ENCODE measurements at regions not wholly inside any gene's neighbourhood (a gene's known extent, or its start where the extent isn't known, plus 50 kb on each side); places are given as distances from the start of the nearest gene placed in this dataset.

- no peak for DNase-seq
Observed at GRCh38 chr13:33953781-33954180, 135.8 kb downstream of the RFC3 start.

- DNase-seq: no peak
Observed at GRCh38 chr13:33956346-33956745, 138.4 kb downstream of the RFC3 start.

GRCh38 chr13:33957497-33957905, 139.6 kb downstream of the RFC3 start:
- no peak for DNase-seq

GRCh38 chr13:33958964-33959363, 141.0 kb downstream of the RFC3 start:
- DNase-seq: no peak

GRCh38 chr13:33963134-33963533, 145.2 kb downstream of the RFC3 start:
- no peak for DNase-seq

GRCh38 chr13:33963895-33964294, 145.9 kb downstream of the RFC3 start:
- no peak for DNase-seq

GRCh38 chr13:33968520-33969507, 150.9 kb downstream of the RFC3 start:
- no peak for DNase-seq

- no peak for DNase-seq
Observed at GRCh38 chr13:33970746-33971561, 153.0 kb downstream of the RFC3 start.

GRCh38 chr13:33971562-33971819, 153.5 kb downstream of the RFC3 start:
- DNase-seq: no peak

- DNase-seq: no peak
Observed at GRCh38 chr13:33973194-33973593, 155.2 kb downstream of the RFC3 start.

- DNase-seq: no peak
Observed at GRCh38 chr13:33976965-33977364, 159.0 kb downstream of the RFC3 start.

- no peak for DNase-seq
Observed at GRCh38 chr13:33978653-33979052, 160.7 kb downstream of the RFC3 start.

GRCh38 chr13:33992881-33993336, 175.0 kb downstream of the RFC3 start:
- DNase-seq: peak; percentile 31

GRCh38 chr13:33994198-33994597, 176.2 kb downstream of the RFC3 start:
- DNase-seq: no peak

- no peak for DNase-seq
Observed at GRCh38 chr13:33994826-33995502, 177.0 kb downstream of the RFC3 start.

- DNase-seq: no peak
Observed at GRCh38 chr13:33996636-33997035, 178.7 kb downstream of the RFC3 start.

- no peak for DNase-seq
Observed at GRCh38 chr13:33997574-33997973, 179.6 kb downstream of the RFC3 start.

GRCh38 chr13:33999811-34000605, 182.1 kb downstream of the RFC3 start:
- no peak for DNase-seq

GRCh38 chr13:34000955-34001354, 183.0 kb downstream of the RFC3 start:
- no peak for DNase-seq

- no peak for DNase-seq
Observed at GRCh38 chr13:34001389-34001788, 183.4 kb downstream of the RFC3 start.

GRCh38 chr13:34002141-34002540, 184.2 kb downstream of the RFC3 start:
- DNase-seq: no peak

GRCh38 chr13:34002924-34003323, 185.0 kb downstream of the RFC3 start:
- DNase-seq: no peak

- no peak for DNase-seq
Observed at GRCh38 chr13:34003656-34004055, 185.7 kb downstream of the RFC3 start.

Measured in right hindlimb (tissue), 1 donor.